CD4-positive, alpha-beta T cell (primary cell): ENCODE measurements at regions not wholly inside any gene's neighbourhood (a gene's known extent, or its start where the extent isn't known, plus 50 kb on each side); places are given as distances from the start of the nearest gene placed in this dataset.

Source experiments
- ATAC-seq: fragments of 200-7000 bp; cut with Tn5 transposase; one replicate; pipeline ENCODE4 v1.10.0; 2022; ENCODE audit warnings: mild to moderate bottlenecking; ENCODE audit not compliant: poor library complexity
- CTCF ChIA-PET: fragments of 350-600 bp; sonication (Branson Sonifier 250); formaldehyde crosslinking; loops from one replicate; lab custom pipeline; 2021; ENCODE audit warnings: antibody characterized with exemption, inconsistent platforms; lab: Charles Lee
- POLR2A ChIA-PET: fragments of 350-600 bp; sonication (Branson Sonifier 250); formaldehyde crosslinking; loops from one replicate; lab custom pipeline; 2021; ENCODE audit warnings: antibody characterized with exemption, inconsistent platforms; lab: Charles Lee
- DNase-seq, 14 experiments: peaks; one replicate each; pipeline ENCODE4 v3.0.0-alpha.2; 2013 to 2020; ENCODE audit warnings: mixed read lengths in 2 of 14
- H3K27ac ChIP-seq, 2 donors: one replicate each; pipeline versions ENCODE4 v1.5.1 to v1.7.0; 2013; ENCODE audit warnings: low read length in 2 of 2, low read depth in 1 of 2, mild to moderate bottlenecking in 1 of 2
- H3K27me3 ChIP-seq, 2 experiments: 1 replicate in 1 of 2; 2 replicates in 1 of 2; pipeline versions ENCODE4 v1.6.1 to v1.7.0; 2013; ENCODE audit warnings: low read length in 2 of 2, control low read depth in 1 of 2, mild to moderate bottlenecking in 1 of 2, moderate library complexity in 1 of 2; ENCODE audit not compliant: insufficient read depth in 2 of 2, control insufficient read depth in 1 of 2
- H3K36me3 ChIP-seq: one replicate; pipeline ENCODE4 v1.6.1; 2013; ENCODE audit warnings: low read length, control low read depth; ENCODE audit not compliant: insufficient read depth
- H3K4me1 ChIP-seq: one replicate; pipeline ENCODE4 v1.6.1; 2013; ENCODE audit warnings: low read length, control low read depth; ENCODE audit not compliant: insufficient read depth
- H3K4me3 ChIP-seq: one replicate; pipeline ENCODE4 v1.5.1; 2013; ENCODE audit warnings: mild to moderate bottlenecking, low read length, moderate library complexity
- H3K9me3 ChIP-seq, 2 experiments: 1 replicate in 1 of 2; 2 replicates in 1 of 2; pipeline versions ENCODE4 v1.6.1 to v1.7.0; 2013; ENCODE audit warnings: low read length in 2 of 2, mild to moderate bottlenecking in 2 of 2, control low read depth in 1 of 2, moderate library complexity in 1 of 2; ENCODE audit not compliant: control insufficient read depth in 1 of 2, insufficient read depth in 1 of 2
- H3K27ac Mint-ChIP-seq: one replicate; pipeline ENCODE4 v1.8.0; 2020; ENCODE audit warnings: mixed read lengths
- H3K27me3 Mint-ChIP-seq: one replicate; pipeline ENCODE4 v1.8.0; 2021; ENCODE audit warnings: mixed read lengths
- H3K36me3 Mint-ChIP-seq: one replicate; pipeline ENCODE4 v1.8.0; 2021; ENCODE audit warnings: low read depth, mixed read lengths
- H3K4me1 Mint-ChIP-seq: one replicate; pipeline ENCODE4 v1.8.0; 2021; ENCODE audit warnings: low read depth, mixed read lengths
- H3K4me3 Mint-ChIP-seq: one replicate; pipeline ENCODE4 v1.8.0; 2020; ENCODE audit warnings: mild to moderate bottlenecking, mixed read lengths
- H3K9me3 Mint-ChIP-seq: one replicate; pipeline ENCODE4 v1.8.0; 2020; ENCODE audit warnings: mixed read lengths
- CTCF ChIP-seq: fragments of 200-600 bp; IDR thresholded peaks from one replicate; pipeline ENCODE4 v1.8.0; 2022; ENCODE audit warnings: antibody characterized with exemption, mild to moderate bottlenecking
- intact Hi-C, 2 experiments: fragments of 100-400 bp; cut with DNase I in 1 of 2; cut with micrococcal nuclease in 1 of 2; formaldehyde crosslinking; loops; one replicate each; pipeline versions ENCODE4 v1.15.1 to v1.9.0; 2023 to 2025; cut with DNase I, micrococcal nuclease

DNA sequence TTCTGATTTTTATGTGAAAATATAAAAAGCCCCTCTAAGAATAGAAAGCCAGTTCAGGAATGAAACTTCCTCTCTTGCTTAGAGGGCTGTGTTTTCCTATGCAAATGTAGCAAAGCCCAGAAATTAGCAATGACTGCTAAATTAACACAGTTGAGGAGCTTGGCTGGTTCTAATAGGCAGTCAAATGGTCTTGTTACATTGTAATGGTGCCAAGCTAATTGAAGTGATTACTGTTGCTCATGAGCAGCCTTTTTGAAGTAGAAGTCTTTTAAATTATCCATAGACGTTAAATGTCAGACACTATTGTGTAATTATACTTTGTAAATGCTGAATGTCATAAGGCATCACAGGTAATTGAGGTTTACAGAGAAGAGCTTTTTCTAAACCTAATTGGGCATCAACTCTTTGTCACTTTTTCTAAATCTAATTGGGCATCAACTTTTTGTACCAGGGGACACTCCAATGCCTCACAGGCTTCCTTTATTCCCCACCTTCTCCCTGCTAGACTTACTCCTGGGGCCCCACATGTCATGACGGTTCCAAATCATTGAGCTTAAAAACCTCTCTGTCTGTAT lies 229.1 kb downstream of the PSAT1 start:
- H3K4me1 Mint-ChIP-seq = no peaks in the 10 kb centered on the region
- no peak overlapping the region for H3K27ac Mint-ChIP-seq
- no peak overlapping the region for H3K4me3 ChIP-seq
- no peak for TF ChIP-seq CTCF
- ChIA-PET CTCF (no interaction called here), POLR2A (no interaction called here)
- H3K9me3 ChIP-seq = peaks cover 0 to 4% of the 10 kb centered on the region in 2 experiments
- H3K4me1 ChIP-seq = no peaks in the 10 kb centered on the region
- intact Hi-C loops = no loop called here
- peaks cover 5% of the 10 kb centered on the region for H3K9me3 Mint-ChIP-seq
- H3K27ac ChIP-seq = no peak overlapping the region
- H3K4me3 Mint-ChIP-seq = no peak overlapping the region
- no peaks in the 10 kb centered on the region for H3K36me3 ChIP-seq
- H3K27me3 Mint-ChIP-seq = no peaks in the 10 kb centered on the region
- DNase-seq = no peak
- H3K27me3 ChIP-seq = no peaks in the 10 kb centered on the region
- no peak for ATAC-seq
- no peaks in the 10 kb centered on the region for H3K36me3 Mint-ChIP-seq

- H3K9me3 Mint-ChIP-seq = peaks cover 1% of the 10 kb centered on the region
- H3K27me3 ChIP-seq = no peaks in the 10 kb centered on the region
- no peak for TF ChIP-seq CTCF
- no peaks in the 10 kb centered on the region for H3K36me3 Mint-ChIP-seq
- H3K4me3 Mint-ChIP-seq = no peak overlapping the region
- POLR2A ChIA-PET = no interaction called here
- H3K4me3 ChIP-seq = no peak overlapping the region
- H3K36me3 ChIP-seq = no peaks in the 10 kb centered on the region
- ATAC-seq (no peak), DNase-seq (no peak)
- no peaks in the 10 kb centered on the region for H3K4me1 Mint-ChIP-seq
- no peak overlapping the region for H3K27ac ChIP-seq
- intact Hi-C loops = no loop called here
- no peak overlapping the region for H3K27ac Mint-ChIP-seq
- H3K27me3 Mint-ChIP-seq = no peaks in the 10 kb centered on the region
- no peaks in the 10 kb centered on the region for H3K4me1 ChIP-seq
- CTCF ChIA-PET = no interaction called here
- H3K9me3 ChIP-seq = no peaks in the 10 kb centered on the region
Measured at GRCh38 chr9:78533500-78533899, 236.6 kb downstream of the PSAT1 start.

DNA sequence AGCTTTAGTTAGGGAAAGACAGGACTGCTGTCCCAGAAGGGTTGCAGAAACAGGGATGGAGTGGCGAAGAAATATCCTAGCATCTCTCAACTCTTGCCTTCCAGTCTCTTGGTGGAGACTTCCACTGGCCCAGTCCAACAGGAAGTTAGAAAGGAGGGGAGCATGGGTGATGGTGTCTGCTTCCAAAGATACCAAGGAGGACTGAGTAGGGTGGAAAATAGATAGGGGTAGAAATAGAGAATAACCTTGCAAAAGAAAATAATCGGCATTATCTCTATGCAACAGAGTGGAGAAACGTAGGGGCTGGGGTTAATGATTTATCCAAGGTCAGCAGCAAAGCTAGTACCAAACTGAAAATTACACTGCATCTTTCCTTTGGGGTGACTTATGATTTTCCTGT lies 242.3 kb downstream of the PSAT1 start:
- Histone ChIP-seq H3K27me3 (no peaks in the 10 kb centered on the region), H3K4me1 (no peaks in the 10 kb centered on the region), H3K27ac (no peak overlapping the region), H3K4me3 (no peak overlapping the region), H3K9me3 (no peaks in the 10 kb centered on the region), H3K36me3 (no peaks in the 10 kb centered on the region)
- POLR2A ChIA-PET = no interaction called here
- CTCF ChIA-PET = interaction anchor here (0.6 kb wide), 1 partner anchor 31 kb away, joined by 3 read pairs; no protein-coding TSS in a partner anchor
- intact Hi-C loops = no loop called here
- H3K27ac Mint-ChIP-seq = no peak overlapping the region
- no peak for TF ChIP-seq CTCF
- no peaks in the 10 kb centered on the region for H3K36me3 Mint-ChIP-seq
- no peak overlapping the region for H3K4me3 Mint-ChIP-seq
- no peak for DNase-seq
- ATAC-seq = no peak
- H3K9me3 Mint-ChIP-seq = peaks cover 1% of the 10 kb centered on the region
- H3K4me1 Mint-ChIP-seq = no peaks in the 10 kb centered on the region
- peaks cover 5% of the 10 kb centered on the region for H3K27me3 Mint-ChIP-seq
